ENCODE measurements at regions not wholly inside any gene's neighbourhood (a gene's known extent, or its start where the extent isn't known, plus 50 kb on each side); places are given as distances from the start of the nearest gene placed in this dataset.

DNA sequence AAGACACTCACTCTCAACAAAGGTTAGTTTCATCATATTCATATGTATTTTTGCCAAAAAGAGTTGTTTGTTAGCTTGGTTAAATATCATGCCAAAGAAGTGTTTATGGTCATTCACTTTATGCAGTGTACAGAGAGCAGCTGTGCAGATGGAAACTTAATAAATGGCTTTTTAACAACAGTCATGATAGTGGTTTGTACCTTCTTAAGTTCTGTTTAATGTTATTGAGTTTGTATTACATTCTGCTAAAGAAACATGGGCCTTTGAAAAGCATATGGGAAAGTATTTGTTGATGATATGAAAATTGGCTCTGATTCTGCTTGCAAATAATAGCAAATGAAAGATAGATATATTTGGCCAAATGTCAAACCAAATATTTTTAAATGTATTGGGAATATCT, 607.3 kb downstream of the NCAM2 start:
- DNase-seq, result no peak

DNA sequence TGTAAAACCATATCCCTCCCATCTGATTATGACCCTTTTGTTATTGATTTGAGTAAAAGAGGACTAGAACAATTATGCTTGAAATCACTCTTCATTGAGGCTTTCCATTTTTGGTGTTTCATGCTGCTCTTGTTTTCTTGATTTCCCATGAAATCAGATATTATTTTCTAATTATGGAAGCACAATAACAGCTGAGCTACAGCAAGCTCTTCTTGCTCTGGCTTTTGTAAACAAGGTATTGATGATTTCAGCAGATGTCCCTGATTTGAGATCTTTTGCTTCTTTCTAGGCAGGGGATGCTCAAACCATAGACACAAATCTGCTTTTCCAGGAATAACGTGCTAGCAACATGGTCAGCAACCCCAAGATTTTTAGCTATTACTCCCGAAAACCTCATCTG, 607.8 kb downstream of the NCAM2 start:
- no peak for DNase-seq

DNA sequence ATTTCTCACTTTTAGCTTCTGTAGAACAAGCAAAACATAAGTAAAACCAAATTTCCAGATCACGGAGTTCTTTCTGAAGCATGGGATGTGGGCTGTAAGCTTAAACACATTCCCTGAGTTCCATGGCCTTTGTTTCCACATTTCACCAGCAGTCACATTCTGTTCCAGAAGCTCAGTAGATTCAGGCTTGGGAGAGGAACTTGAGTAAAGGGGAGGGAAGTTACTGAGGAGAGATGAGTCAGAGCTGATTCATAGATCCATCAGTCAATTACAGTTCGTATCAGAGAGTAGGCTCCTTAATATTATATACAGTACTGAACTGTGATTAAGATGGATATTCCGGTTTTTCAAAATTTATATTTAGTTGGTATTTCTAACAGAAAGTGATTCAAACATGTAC, 614.3 kb downstream of the NCAM2 start:
- DNase-seq, result peak; percentile 35 to 37

DNA sequence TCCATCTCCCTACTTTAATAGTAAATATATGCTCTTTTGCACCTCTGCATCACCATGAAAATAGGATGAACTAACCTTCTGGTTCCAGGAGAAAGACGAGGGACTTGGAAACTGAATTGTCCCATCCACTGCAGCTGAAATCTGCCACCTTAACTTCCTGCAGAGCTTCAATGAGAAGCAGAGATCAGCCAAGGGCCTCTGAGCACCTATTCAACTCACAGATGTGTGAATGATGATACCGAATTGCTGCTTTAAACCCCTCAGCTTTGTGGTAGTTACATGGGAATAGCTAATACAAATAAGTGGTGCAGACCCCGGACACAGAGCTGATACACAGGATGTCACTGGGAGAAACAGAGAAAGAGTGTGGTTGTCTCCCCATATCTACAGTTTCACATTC, 616.8 kb downstream of the NCAM2 start:
- no peak for DNase-seq

DNA sequence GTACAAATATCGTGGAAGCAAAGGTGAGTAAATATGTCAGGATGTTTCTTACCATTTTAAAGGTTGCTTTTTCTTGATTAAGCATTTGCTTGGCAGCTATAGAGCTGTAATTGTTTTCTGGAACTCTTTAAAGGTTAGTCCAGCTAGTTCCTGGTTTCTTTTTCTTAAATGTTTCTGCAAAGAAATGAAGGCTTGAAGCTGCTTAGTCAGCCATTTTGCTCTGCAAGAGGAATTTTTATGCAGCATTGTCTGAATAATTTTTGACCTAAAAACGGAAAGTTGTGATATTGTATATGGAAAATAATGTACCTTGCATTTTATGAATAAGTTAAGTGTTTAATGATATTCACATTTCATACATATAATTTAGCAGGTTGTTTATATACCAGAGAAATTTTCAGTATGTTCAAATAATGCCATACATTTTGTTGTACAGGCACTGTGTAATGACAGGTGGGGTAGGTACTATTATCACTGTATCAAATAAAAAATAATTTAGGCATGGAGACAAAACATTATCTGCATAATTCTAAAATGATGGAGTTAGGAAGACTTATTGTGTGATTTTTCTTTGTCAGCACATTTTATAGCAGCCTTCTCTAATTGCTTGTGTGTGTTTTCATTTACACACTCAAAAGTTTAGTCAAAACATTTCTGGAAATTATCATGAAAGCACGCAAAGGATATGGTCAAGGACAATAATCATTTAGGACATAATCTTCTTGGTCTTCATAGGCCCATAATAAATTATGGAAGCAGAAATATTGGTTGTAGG, 624.4 kb downstream of the NCAM2 start:
- DNase-seq, result no peak

DNA sequence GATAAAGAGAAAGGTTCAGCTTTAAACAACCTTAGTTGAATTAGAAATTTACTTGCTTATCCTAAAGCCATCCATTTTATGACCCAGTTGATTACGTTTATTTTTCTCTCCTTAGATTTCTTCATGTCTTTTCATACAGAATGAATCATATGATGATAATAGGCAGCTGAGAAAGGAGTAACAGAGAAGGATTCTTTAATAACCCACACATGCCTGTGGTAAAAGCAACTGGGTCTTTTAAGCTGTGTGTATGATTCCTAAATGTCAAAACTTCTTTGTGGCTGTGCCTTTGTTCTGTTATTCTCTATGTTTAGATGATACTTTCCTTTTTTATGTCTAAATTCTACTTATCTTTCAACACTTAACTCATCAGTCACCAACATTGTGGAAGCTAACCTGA, 626.5 kb downstream of the NCAM2 start:
- no peak for DNase-seq

DNA sequence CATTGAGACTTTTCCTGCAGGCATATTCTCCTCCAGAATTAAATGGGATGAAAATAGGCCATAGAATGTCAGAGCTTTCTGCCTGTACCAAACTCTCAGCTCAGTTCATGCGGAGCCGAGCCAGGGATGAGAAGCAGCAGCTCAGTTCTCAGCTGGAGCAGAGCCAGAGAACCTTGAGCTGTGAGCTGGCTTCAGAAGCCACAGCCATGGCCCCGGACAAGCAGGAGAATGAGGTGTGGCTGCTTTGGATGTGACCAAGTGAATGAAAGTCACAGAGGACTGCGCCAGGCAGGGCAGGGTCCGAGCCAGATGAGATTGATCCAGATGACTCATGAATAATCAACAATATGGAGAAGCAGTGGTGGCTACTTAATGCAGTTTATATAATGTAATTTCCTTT, 633.8 kb downstream of the NCAM2 start:
- no peak for DNase-seq

DNA sequence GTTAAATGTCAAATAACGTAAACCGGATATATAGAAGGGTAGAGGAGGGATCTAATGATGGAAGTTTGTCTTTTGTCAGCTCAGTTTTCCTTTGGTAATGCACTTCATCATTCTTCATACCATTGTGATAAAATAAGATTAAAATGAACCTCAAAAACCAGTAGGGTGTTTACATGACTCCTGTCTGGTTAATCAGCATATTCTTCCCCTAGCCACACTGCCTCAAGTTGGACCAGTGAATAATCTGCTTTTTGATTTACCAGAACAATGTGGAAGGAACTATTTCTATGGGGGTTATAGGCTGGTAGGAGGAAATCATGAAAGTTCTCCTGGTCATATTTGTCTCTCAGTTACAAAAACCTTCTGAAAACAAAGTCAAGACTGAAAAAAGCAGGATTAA, 634.7 kb downstream of the NCAM2 start:
- DNase-seq, result no peak

DNA sequence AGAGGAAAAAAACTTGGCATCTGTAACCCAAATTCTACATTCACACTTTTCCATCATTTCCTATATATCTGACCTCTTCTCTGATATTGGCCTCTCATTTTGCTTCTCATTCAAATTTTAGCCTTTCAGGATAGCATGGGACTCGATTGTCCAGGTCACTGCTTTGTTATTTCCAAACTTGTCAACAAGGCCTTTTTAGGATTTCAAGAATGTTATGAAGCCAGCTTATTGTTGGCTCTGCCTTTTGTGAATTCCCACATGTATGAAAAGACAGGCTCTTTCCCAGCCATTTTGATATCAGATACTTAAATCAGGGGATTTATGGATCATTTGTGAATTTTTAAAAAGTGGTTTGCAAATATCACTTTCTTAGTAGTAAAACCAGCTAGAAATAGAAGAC, 663.5 kb downstream of the NCAM2 start:
- DNase-seq, result no peak

DNA sequence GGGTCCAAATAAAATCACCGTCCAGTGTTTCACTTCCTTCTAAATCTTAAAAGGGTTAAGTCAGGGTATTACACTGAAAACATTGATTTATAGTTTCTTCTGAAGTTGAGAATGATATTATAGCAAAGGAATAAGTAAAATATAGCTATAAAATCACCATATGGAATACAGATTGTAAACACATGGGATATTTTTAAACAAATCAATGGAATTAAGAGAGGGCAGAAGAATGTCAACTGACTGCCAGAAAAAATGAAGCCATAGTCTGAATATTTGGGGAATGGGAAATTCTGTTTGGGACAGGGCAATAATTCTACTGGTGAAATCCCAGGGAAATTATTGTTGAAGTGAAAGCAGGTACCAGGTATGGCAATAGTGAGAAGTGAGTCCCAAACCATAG, 664.6 kb downstream of the NCAM2 start:
- DNase-seq, result no peak

DNA sequence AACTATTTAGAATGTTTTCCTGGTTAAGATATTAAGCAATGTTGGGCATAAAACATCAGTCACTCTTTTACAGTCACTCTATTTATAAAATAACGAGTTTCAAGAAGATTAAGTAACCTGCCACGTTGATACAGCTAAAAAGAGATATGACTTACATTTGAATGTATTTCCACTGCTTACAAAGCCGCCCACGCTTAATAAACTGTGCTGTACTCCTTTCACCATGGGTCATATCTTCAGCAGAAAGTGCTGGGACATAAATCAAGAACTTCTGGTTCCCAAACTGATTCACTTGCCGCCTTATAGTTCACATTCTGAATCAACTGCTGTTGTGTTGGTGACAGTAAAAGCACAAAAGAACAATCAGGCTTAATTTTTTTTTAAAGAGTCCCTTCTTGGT, 666.7 kb downstream of the NCAM2 start:
- DNase-seq, result no peak

DNA sequence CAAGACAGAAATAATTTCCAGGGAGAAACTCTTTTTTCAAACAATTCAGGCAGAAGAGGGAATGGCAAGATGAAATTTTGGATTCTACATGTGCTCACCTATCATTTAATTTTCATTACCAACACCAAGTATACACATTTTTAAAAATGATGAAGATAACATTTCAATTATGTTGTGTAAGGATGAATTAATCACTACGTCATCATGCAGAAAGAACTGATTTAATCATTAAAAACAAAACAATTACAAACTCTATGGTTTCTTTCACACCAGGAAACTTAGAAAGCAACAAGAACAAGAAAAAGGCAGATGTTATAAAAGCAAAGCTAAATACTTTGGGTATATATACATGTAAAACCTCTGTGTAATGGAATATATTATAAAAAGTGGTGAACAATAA, 668.5 kb downstream of the NCAM2 start:
- no peak for DNase-seq

DNA sequence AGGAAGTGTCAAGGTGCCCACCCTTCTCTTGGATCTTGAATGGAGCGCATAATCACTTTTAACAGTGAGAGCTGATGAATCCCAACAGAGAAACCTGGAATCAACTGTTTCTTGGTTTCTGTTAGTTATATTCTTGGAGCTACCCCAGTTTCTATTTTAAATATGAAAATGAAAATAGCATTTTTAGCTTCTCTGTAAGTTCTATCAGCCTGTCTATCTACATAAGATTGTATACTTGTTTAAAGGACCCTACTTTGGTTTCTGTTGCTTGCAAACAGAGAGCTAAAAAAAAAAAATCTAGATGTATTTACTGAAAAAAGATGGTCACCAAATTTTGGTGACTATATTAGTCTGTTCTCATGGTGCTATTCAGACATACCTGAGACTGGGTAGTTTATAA, 670.0 kb downstream of the NCAM2 start:
- no peak for DNase-seq

DNA sequence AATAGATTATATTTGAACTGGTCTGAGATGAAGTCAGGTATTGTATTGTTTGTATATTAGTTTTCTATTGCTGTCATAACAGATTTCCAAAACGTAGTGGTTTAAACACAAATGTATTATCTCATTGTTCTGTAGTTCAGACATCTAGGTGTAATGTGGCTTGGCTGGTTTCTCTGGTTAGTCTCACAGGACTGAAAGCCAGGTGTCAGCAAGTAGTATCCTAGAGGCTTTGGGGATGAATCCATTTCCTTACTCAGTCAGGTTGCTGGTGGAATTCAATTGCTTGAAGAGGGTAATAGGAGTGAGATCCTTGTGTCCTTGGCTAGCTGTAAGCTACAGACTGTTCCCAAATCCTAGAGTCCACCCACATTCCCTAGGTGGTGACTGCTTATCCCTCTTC, 675.8 kb downstream of the NCAM2 start:
- DNase-seq, result no peak

DNA sequence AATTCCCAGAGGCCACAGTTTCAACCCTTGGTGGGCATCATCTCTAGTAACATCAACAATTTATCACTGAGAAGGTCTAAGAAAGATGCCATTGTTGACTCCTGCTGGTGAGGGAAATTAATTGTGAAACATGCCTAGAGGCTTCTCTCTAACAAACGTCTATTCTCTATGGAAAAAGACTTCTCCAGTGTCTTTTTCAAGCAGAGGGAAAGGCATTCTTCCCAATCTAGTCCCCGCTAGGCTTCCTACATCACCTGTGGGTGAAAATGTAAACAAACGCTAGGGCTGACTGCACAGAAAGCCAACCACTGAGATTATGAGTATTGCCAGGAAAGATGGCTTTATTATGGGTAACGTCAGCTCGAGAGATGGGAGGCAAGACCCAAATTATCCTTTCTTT, 677.4 kb downstream of the NCAM2 start:
- no peak for DNase-seq

DNA sequence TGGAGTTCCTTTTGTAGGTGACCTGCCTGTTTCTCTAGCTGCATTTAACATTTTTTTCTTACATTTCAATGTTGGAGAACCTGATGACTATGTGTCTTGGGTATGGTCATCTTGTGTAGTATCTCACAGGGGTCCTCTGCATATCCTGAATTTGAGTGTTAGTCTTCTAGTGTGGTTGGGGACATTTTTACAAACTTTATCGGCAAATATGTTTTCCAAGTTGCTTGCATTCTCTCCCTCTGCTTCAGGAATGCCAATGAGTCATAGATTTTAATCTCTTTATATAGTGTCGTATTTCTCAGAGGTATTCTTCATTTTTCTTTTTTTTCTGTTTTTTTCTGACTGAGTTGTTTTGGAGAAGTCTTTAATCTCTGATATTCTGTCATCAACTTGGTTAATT, 684.0 kb downstream of the NCAM2 start:
- DNase-seq, result no peak

DNA sequence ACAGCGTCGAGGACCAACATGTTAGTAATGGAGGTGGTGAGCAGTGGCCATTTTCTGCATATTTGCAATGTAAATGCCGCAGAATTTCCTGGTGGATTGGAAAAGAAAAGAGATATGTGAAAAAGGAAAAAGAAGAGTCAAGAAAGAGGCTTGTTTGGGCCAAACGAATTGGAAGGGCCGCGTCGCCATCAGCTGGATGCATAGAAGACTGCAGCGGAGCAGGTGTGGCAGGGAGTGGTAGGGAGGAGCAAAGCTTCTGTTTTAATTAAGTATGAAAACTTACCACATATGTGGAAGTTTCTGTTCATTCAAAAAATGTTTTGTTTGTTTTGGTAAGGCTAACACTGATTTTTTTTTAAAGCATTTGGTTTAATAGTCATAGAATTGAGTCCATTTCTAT, 690.7 kb downstream of the NCAM2 start:
- peak; percentile 38 to 44 for DNase-seq

DNA sequence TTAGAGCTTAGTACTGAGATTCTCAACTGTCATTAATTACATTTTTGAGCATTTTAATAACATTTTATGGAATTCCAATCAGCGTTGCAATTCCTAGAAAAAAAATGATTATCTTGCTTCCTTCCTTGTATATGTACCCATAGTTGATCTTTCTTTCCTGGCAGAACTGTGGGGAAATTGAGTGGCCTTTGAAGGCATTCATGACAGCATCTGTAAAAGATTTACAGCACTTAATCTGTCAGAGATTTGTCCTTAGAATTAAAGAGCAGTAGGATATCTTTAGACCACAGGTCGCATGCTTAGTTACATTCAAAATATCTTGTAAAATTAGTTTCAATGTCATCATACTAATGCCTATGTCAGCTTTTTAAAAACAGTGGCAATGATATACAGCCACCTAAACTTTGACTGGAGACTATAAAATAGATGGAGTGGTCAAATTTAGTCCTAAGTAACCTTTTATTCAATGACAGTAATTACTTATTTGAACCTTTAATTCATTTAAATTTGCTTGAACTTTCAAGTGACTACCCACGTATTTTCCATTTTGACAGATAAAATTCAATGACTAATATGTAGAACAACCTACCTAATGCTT, 692.0 kb downstream of the NCAM2 start:
- no peak for DNase-seq

DNA sequence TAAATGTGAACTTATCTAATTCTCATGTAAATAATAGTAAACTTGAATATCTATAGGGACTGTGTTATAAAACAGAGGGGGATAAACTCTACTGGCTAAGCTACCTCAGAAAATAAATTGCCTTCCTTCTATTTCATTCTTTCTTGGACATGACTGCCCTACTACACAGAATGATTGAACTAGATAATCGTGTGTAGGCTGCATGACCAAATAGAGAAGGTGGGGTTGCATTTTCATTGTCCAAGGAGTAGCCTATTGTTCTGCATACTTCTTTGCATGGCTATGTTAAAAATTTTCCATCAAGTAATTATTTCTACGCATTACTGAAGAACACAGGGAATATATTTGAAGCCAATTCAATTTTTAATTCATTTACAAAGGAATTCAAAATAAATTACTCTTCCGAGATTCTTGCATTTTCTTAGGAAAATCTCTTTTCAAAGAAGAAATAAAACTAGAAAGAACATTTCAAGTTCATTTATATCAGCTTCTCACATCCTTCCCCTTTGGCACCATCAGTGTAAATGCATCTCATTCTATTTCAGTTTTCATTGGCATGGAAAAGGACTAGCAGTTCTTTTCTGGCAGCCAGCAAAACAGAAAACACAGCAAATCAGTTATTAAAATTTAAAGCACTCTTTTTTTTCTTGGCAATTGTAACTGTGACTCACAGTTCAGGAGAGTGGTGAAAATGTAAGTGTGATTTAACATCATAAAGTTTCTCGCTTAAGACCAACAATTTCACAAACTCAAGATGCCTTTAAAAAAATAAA, 714.7 kb downstream of the NCAM2 start:
- DNase-seq, result no peak

DNA sequence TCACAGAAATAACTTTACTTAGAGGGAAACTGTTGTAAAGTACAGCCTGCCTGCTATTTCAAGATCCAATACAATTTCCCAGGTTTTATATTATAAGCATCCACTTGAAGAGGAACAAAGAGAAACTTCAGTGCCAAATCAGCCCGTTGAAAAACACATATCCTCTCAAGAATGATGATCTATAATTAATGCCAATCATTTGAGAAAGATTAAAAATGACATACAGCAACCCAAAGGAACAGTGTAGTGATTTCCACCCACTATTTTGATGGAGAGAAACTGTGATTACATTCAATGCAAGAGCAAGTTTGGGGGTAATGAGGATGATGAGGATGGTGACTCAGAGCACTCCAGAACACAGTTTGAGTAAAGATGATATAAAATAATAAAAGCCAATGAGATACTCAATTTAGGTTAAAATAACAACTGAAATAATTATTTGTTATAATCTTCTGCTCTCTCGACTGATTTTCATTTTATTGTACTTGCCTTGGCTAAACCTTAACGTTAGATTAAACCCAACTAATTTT, 715.5 kb downstream of the NCAM2 start:
- DNase-seq, result no peak

DNA sequence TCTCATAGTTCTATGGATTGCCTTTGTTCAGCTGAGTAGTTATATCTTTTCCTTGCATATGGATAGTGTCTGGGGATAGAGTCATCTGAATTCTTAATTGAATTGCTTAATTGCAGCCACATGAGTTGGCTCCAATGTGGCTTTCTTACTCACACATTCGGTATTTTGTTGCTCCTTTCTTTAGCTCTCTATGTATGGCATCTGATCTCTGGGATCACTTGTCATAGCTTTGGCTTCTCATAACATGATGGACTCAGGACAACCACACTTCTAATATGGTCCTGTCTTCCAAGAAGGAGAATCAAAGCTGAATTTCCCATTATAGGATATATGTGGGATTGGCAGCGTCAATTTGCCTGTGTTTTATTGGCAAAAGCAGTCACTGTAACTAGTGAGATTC, 716.2 kb downstream of the NCAM2 start:
- no peak for DNase-seq

DNA sequence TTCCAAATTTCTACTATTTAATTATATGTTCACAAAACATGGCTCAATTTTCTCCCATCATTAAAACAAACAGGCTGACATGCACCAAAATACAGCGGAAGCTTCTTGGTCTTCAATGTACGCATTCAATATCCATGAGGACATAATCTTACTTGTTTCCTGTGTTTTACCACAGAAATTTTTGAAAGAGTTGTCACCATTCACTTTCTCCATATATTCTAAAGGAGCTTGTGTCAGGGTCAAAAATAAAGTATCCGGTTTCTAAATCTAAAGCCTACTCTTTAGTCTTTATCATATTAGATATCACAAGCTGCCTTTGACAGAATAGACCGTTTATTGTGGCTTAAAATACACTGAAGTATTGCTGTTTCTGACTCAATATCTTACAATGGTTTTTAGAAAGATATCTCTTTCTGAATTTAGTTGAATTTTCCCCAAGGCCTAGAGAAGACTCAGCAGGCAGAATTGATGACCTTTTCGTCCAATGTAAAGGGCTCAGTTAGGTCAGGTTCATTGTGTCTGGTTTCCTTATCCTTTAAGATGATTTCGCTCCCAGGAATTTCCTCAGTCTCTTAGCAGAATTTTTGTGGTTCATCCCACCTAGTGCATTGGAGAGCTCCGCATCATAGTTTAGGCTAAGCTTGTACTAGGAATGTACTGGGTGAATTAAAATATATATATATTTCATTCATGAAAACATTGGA, 717.2 kb downstream of the NCAM2 start:
- no peak for DNase-seq

DNA sequence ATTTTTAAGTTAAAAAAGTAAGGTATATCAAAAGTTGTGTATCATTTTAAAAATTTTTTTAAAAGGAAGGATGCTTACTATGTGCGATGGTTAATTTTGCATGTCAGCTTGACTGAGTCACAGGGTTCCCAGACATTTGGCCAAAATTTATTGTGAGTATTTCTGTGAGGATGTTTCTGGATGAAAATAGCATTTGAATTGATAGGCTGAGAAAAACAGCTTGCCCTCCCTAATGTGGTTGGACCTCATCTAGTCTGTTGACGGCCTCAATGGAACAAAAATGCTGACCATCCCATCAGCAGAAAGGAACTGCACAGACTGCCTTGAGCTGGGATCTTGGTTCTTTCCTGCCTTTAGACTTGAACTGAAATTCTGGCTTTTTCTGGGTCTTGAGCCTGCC, 724.5 kb downstream of the NCAM2 start:
- no peak for DNase-seq
